ENCODE measurements at regions not wholly inside any gene's neighbourhood (a gene's known extent, or its start where the extent isn't known, plus 50 kb on each side); places are given as distances from the start of the nearest gene placed in this dataset.
"Not testable (repeated sequence)": the region's sequence is repeated elsewhere in the genome, so short reads cannot be mapped to it uniquely, and the experiment has no call there.

DNA sequence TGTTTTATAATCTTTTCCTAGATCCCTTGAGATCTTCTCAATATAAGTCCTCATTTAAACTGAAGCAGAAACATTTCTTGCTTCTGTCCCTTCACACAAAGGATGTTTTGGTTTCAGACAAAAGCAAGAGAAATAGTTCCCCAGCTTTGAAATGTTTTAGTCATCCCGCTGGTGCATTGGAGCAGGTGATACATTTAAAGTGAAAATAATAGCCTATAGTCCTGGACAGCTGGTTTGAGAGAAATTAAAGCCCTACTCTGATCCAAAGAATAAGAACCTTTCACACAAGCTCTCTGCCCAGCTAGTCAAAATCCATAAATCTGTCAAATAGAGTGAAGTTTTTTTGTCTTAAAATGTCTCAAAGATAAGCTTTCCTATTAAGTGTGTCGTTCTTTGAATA is 79.4 kb downstream of the LUZP4 start:
- no peak overlapping the region for H3K27ac ChIP-seq (ENCODE audit: low read length)
- WGBS (ENCODE audit: insufficient coverage, insufficient read length): no CpG with 5 or more reads among the region's 2 CpGs

DNA sequence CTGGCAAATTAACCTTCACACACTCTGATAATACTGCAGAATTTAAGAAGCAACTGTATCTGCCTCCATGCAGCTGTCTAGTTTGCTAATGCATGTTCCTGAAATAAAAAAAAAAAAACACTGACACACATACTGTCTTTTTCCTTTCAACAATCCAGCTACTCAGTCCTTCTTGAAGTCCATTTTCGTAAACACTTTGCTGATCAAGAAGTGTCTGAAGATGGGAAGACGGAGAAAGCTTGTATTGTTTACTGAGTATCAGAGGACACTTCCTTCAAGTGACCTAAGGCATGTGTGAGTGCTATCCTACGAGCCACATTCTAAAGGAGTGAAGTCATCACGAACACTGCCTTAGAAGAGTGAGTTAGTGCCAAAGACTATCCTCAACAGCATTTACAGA is 82.6 kb downstream of the LUZP4 start:
- Histone ChIP-seq H3K27me3 (ENCODE audit: control insufficient read depth, insufficient read depth, low read length) (no peaks in the 10 kb centered on the region), H3K4me3 (ENCODE audit: low read length) (no peak overlapping the region), H3K27ac (ENCODE audit: low read length) (no peak overlapping the region), H3K9me3 (ENCODE audit: control insufficient read depth, insufficient read depth, low read length) (no peaks in the 10 kb centered on the region), H3K4me1 (ENCODE audit: control insufficient read depth, insufficient read depth, low read length) (peaks cover 2% of the 10 kb centered on the region; the same call in 1 of the 2 replicates), H3K36me3 (ENCODE audit: control insufficient read depth, insufficient read depth, low read length) (no peaks in the 10 kb centered on the region)
- WGBS (ENCODE audit: insufficient coverage, insufficient read length): no CpG with 5 or more reads among the region's 4 CpGs
- DNase-seq (ENCODE audit: low read depth, low spot score): no peak

More for the DNA sequence above, 79.4 kb downstream of the LUZP4 start:
- H3K36me3 ChIP-seq (ENCODE audit: control insufficient read depth, insufficient read depth, low read length): no peaks in the 10 kb centered on the region
- peaks cover 2% of the 10 kb centered on the region; the same call in 1 of the 2 replicates for H3K4me1 ChIP-seq (ENCODE audit: control insufficient read depth, insufficient read depth, low read length)
- H3K9me3 ChIP-seq (ENCODE audit: control insufficient read depth, insufficient read depth, low read length): no peaks in the 10 kb centered on the region
- DNase-seq (ENCODE audit: low read depth, low spot score): no peak
- no peaks in the 10 kb centered on the region for H3K27me3 ChIP-seq (ENCODE audit: control insufficient read depth, insufficient read depth, low read length)
- H3K4me3 ChIP-seq (ENCODE audit: low read length): no peak overlapping the region

DNA sequence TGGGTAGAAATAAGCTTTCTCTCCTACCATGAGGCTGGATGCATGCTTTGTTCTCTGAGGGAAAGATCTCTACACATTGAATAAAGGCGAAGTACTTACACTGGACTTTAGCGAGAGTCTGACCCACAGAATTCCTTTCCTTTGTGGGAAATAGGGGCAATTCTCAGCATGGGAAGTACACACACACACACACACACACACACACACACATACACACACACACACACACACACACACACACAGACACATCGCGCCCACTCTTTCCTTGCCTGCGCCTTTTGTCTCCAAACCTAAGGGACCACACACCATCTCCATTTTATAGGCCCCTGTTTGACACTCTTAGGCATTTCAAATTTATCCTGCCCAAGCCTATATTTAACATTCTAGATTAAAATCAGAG is 83.8 kb downstream of the LUZP4 start:
- no peaks in the 10 kb centered on the region for H3K4me1 ChIP-seq (ENCODE audit: control insufficient read depth, insufficient read depth, low read length)
- H3K36me3 ChIP-seq (ENCODE audit: control insufficient read depth, insufficient read depth, low read length): no peaks in the 10 kb centered on the region
- WGBS (ENCODE audit: insufficient coverage, insufficient read length): no CpG with 5 or more reads among the region's 5 CpGs
- H3K4me3 ChIP-seq (ENCODE audit: low read length): no peak overlapping the region
- no peaks in the 10 kb centered on the region for H3K9me3 ChIP-seq (ENCODE audit: control insufficient read depth, insufficient read depth, low read length)
- H3K27me3 ChIP-seq (ENCODE audit: control insufficient read depth, insufficient read depth, low read length): no peaks in the 10 kb centered on the region
- DNase-seq (ENCODE audit: low read depth, low spot score): no peak
- H3K27ac ChIP-seq (ENCODE audit: low read length): no peak overlapping the region

DNA sequence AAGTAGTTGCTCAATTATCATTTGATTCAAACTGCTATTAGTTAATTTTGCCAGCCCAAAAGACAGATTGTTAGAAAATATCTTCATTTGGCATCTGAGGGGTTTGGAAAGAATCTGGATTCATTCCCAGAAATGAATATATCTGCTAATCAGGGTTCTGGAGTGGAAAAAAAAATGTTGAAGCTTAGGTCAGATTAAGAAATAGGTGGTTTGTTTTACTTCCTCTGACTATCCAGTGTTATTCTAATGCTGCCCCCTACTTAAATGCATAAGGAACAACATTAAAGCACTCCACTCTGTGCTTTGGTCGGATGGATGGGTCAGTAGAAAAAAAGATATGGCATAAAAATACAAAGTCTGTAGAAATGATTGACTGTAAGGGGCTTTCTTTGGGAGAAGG is 89.0 kb downstream of the LUZP4 start:
- no peaks in the 10 kb centered on the region for H3K9me3 ChIP-seq (ENCODE audit: control insufficient read depth, insufficient read depth, low read length)
- H3K27me3 ChIP-seq (ENCODE audit: control insufficient read depth, insufficient read depth, low read length): no peaks in the 10 kb centered on the region
- no peak overlapping the region for H3K27ac ChIP-seq (ENCODE audit: low read length)
- H3K4me3 ChIP-seq (ENCODE audit: low read length): no peak overlapping the region
- H3K36me3 ChIP-seq (ENCODE audit: control insufficient read depth, insufficient read depth, low read length): no peaks in the 10 kb centered on the region
- no CpG with 5 or more reads among the region's 1 CpG for WGBS (ENCODE audit: insufficient coverage, insufficient read length)
- no peak for DNase-seq (ENCODE audit: low read depth, low spot score)
- no peaks in the 10 kb centered on the region for H3K4me1 ChIP-seq (ENCODE audit: control insufficient read depth, insufficient read depth, low read length)

DNA sequence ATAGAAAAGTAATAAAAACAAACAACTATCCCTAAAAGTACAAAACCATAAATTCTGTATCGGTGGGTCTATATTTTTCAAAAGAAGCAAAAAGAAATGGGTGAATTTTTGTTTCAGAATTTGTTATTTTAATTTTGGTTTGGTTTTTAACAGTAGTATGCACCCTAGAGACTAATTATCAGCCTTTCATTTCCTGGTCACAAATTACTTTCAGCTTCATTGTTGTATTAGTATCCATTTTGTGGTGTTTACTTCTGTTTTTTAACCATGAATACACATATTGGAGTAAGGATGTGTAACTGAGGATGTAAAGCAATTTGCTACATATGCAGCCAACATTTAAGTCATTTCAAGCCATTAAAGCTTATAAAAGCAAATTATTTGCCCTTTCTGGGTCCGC is 97.8 kb downstream of the LUZP4 start:
- WGBS (ENCODE audit: insufficient coverage, insufficient read length): no CpG with 5 or more reads among the region's 2 CpGs
- no peaks in the 10 kb centered on the region for H3K27me3 ChIP-seq (ENCODE audit: control insufficient read depth, insufficient read depth, low read length)

DNA sequence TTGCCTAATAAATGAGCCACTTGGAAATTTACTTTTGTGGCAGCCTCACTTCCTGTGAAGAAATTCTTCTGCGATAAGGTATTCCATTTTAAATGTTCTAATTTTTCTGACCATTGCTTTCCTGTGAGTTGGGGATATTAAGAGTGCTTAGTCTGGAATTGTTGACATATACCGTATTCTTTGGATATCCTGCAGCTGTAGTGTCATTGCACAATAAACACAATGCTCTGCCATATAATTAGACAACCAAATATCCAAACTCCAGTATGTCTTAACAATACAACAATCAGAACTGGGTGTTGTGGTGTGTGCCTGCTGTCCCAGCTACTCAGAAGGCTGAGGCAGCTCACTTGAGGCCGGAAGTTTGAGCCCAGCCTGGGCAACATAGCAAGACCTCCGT is 99.4 kb downstream of the LUZP4 start:
- no peak for DNase-seq (ENCODE audit: low read depth, low spot score)
- no CpG with 5 or more reads among the region's 4 CpGs for WGBS (ENCODE audit: insufficient coverage, insufficient read length)
- H3K27ac ChIP-seq (ENCODE audit: low read length): no peak overlapping the region
- H3K4me1 ChIP-seq (ENCODE audit: control insufficient read depth, insufficient read depth, low read length): no peaks in the 10 kb centered on the region
- no peaks in the 10 kb centered on the region for H3K9me3 ChIP-seq (ENCODE audit: control insufficient read depth, insufficient read depth, low read length)
- no peak overlapping the region for H3K4me3 ChIP-seq (ENCODE audit: low read length)
- H3K27me3 ChIP-seq (ENCODE audit: control insufficient read depth, insufficient read depth, low read length): no peaks in the 10 kb centered on the region
- H3K36me3 ChIP-seq (ENCODE audit: control insufficient read depth, insufficient read depth, low read length): no peaks in the 10 kb centered on the region

More for the DNA sequence above, 97.8 kb downstream of the LUZP4 start:
- Histone ChIP-seq H3K36me3 (ENCODE audit: control insufficient read depth, insufficient read depth, low read length) (no peaks in the 10 kb centered on the region), H3K4me3 (ENCODE audit: low read length) (no peak overlapping the region), H3K9me3 (ENCODE audit: control insufficient read depth, insufficient read depth, low read length) (no peaks in the 10 kb centered on the region), H3K27ac (ENCODE audit: low read length) (no peak overlapping the region), H3K4me1 (ENCODE audit: control insufficient read depth, insufficient read depth, low read length) (no peaks in the 10 kb centered on the region)
- no peak for DNase-seq (ENCODE audit: low read depth, low spot score)

DNA sequence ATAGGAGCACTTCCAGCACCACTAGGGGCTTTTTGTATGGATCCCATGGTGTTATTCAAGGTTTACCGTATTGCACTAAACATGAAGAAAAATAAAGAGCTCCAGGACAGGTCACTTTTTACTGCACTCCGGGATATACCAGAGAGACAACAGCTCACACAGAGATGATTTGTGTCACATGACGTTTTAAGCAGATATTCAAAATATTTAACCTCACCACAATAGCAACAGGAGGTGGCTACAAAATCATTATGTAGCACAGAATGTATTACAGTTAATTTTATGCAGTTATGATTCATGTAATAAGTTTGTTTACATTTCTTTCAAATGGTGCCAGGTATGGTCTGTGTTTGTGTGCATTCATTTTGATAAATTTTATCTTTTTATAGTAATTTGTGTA is 100.6 kb downstream of the LUZP4 start:
- Histone ChIP-seq H3K27me3 (ENCODE audit: control insufficient read depth, insufficient read depth, low read length) (no peaks in the 10 kb centered on the region), H3K4me3 (ENCODE audit: low read length) (no peak overlapping the region), H3K36me3 (ENCODE audit: control insufficient read depth, insufficient read depth, low read length) (no peaks in the 10 kb centered on the region), H3K27ac (ENCODE audit: low read length) (no peak overlapping the region), H3K4me1 (ENCODE audit: control insufficient read depth, insufficient read depth, low read length) (no peaks in the 10 kb centered on the region), H3K9me3 (ENCODE audit: control insufficient read depth, insufficient read depth, low read length) (no peaks in the 10 kb centered on the region)
- DNase-seq (ENCODE audit: low read depth, low spot score): no peak
- WGBS (ENCODE audit: insufficient coverage, insufficient read length): no CpG with 5 or more reads among the region's 3 CpGs

DNA sequence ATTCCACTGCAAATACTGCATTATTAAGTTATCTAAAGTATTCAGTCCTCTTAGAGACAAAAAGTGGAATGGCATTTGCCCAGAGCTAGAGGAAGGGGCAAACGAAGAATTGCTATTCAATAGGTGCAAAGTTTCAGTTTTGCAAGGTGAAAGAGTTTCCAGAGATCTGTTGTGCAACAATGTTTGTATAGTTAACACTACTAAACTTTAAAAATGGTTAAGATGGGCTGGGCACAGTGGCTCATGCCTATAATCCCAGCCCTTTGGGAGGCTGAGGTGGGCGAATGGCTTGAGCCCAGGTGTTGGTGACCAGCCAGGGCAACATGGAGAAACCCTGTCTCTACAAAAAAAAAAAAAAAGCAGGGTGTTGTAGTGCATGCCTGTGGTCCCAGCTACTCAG is 102.5 kb downstream of the LUZP4 start:
- no peaks in the 10 kb centered on the region for H3K9me3 ChIP-seq (ENCODE audit: control insufficient read depth, insufficient read depth, low read length)
- H3K4me1 ChIP-seq (ENCODE audit: control insufficient read depth, insufficient read depth, low read length): no peaks in the 10 kb centered on the region
- no peaks in the 10 kb centered on the region for H3K36me3 ChIP-seq (ENCODE audit: control insufficient read depth, insufficient read depth, low read length)
- WGBS (ENCODE audit: insufficient coverage, insufficient read length): no CpG with 5 or more reads among the region's 2 CpGs
- DNase-seq (ENCODE audit: low read depth, low spot score): no peak
- no peak overlapping the region for H3K4me3 ChIP-seq (ENCODE audit: low read length)
- no peaks in the 10 kb centered on the region for H3K27me3 ChIP-seq (ENCODE audit: control insufficient read depth, insufficient read depth, low read length)
- no peak overlapping the region for H3K27ac ChIP-seq (ENCODE audit: low read length)

DNA sequence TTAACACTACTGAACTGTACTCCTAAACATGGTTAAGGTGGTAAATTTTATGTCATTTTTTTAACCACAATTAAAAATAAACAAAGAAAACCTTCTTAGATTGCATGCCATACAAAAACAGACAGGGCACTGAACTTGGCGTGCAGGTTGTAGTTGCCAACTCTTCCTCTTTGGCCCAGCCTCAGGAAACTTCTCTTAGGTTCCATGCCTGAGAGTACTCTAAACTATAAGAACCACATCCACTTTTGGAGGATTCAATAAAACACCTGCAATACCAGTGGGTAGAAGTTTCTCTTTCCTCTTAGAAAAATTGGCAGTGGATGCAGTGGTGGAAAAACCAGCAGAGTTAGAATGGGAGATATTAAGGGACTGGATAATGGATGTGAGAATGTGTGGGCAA is 103.4 kb downstream of the LUZP4 start:
- Histone ChIP-seq H3K4me3 (ENCODE audit: low read length) (no peak overlapping the region), H3K4me1 (ENCODE audit: control insufficient read depth, insufficient read depth, low read length) (no peaks in the 10 kb centered on the region), H3K36me3 (ENCODE audit: control insufficient read depth, insufficient read depth, low read length) (no peaks in the 10 kb centered on the region), H3K9me3 (ENCODE audit: control insufficient read depth, insufficient read depth, low read length) (no peaks in the 10 kb centered on the region), H3K27me3 (ENCODE audit: control insufficient read depth, insufficient read depth, low read length) (no peaks in the 10 kb centered on the region), H3K27ac (ENCODE audit: low read length) (no peak overlapping the region)
- no CpG with 5 or more reads among the region's 1 CpG for WGBS (ENCODE audit: insufficient coverage, insufficient read length)
- DNase-seq (ENCODE audit: low read depth, low spot score): no peak

DNA sequence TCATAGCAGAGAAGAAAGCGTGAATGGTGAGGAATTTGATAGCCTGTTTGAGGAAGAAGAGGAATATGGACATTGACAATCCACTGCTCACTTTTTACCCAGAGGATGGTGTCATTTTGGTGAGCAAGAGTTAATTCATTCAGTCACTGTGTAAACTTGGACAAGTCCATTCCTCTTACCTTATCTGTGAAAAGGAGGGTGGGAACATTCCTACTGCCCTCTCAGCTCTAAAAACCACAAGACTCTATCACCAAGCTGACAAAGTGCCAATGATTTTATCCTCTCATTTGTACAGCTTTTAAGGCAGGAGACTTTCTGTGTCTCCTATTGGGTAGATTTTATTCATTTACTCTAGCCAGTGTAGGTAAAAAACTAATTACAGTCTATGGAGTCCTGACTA is 103.8 kb downstream of the LUZP4 start:
- Histone ChIP-seq H3K27me3 (ENCODE audit: control insufficient read depth, insufficient read depth, low read length) (no peaks in the 10 kb centered on the region), H3K36me3 (ENCODE audit: control insufficient read depth, insufficient read depth, low read length) (no peaks in the 10 kb centered on the region), H3K4me3 (ENCODE audit: low read length) (no peak overlapping the region), H3K4me1 (ENCODE audit: control insufficient read depth, insufficient read depth, low read length) (no peaks in the 10 kb centered on the region), H3K9me3 (ENCODE audit: control insufficient read depth, insufficient read depth, low read length) (no peaks in the 10 kb centered on the region), H3K27ac (ENCODE audit: low read length) (no peak overlapping the region)
- DNase-seq (ENCODE audit: low read depth, low spot score): no peak
- WGBS (ENCODE audit: insufficient coverage, insufficient read length): no CpG with 5 or more reads among the region's 1 CpG

DNA sequence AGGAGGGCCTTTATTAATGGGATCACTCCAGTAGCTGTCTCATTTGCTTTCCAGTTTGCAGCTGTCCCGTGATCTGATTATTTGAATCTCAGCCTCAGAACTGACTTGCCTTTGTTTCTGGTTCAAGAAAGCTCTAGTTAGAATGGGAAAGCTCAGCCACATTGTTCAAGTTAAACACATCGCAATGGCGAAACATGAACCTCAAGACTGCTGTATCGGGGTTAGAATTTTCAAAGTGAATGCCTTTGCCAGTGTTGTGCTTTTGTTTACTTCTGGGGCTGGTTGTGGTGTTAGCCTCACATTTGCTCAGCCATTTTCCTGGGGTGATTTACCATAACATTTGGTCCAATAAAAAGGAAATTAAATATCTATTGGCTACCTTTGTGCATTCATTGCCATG is 105.3 kb downstream of the LUZP4 start:
- not testable (repeated sequence) for H3K27me3 ChIP-seq (ENCODE audit: control insufficient read depth, insufficient read depth, low read length); H3K9me3 ChIP-seq (ENCODE audit: control insufficient read depth, insufficient read depth, low read length)

More for the DNA sequence above, 105.3 kb downstream of the LUZP4 start:
- not testable (repeated sequence) for H3K27ac ChIP-seq (ENCODE audit: low read length); H3K4me3 ChIP-seq (ENCODE audit: low read length); DNase-seq (ENCODE audit: low read depth, low spot score); H3K4me1 ChIP-seq (ENCODE audit: control insufficient read depth, insufficient read depth, low read length); H3K36me3 ChIP-seq (ENCODE audit: control insufficient read depth, insufficient read depth, low read length)
- WGBS (ENCODE audit: insufficient coverage, insufficient read length): no CpG with 5 or more reads among the region's 4 CpGs

Data from iPS DF 6.9 (cell line).